GM12878 (cell line): ENCODE measurements at regions not wholly inside any gene's neighbourhood (a gene's known extent, or its start where the extent isn't known, plus 50 kb on each side); places are given as distances from the start of the nearest gene placed in this dataset.
A peak's percentile ranks its signal among the peaks of the same experiment; 100 is the strongest.

Source experiments
- ATAC-seq: fragments of 200-7000 bp; cut with Tn5 transposase; 3 replicates; pipeline ENCODE4 v1.9.1; 2020; ENCODE audit warnings: mild to moderate bottlenecking, moderate library complexity
- BruUV-seq: library from RNA; stranded (reverse); fragments of 400-500 nt; replicated peaks from 2 replicates; lab custom pipeline; 2021; lab: Mats Ljungman, UMichigan
- CTCF ChIA-PET: fragments of 300-600 bp; sonication (Branson Sonifier 250); formaldehyde crosslinking; extraction: SDS; loops from one replicate; lab custom pipeline; 2021; ENCODE audit warnings: inconsistent platforms; lab: Yijun Ruan, JAX
- POLR2A ChIA-PET: fragments of 350-600 bp; formaldehyde crosslinking; extraction: SDS; loops from one replicate; lab custom pipeline; 2021; ENCODE audit warnings: inconsistent platforms; lab: Charles Lee
- RAD21 ChIA-PET: fragments of 300-600 bp; sonication (Branson Sonifier 250); formaldehyde crosslinking; loops from one replicate; lab custom pipeline; 2023; ENCODE audit warnings: antibody characterized with exemption; ENCODE audit not compliant: unreplicated experiment; lab: Charles Lee
- SMC1A ChIA-PET: fragments of 300-600 bp; sonication (Branson Sonifier 250); formaldehyde crosslinking; loops from one replicate; lab custom pipeline; 2023; ENCODE audit not compliant: unreplicated experiment, uncharacterized antibody; lab: Charles Lee
- DNase-seq: peaks from one replicate; pipeline ENCODE4 v3.0.0-alpha.2; 2011; ENCODE audit warnings: low read depth, low spot score
- FAIRE-seq: peaks from 3 replicates; lab custom pipeline; 2011; peaks lifted over from hg19 to GRCh38; lab: Jason Lieb, UNC
- H2AFZ ChIP-seq: 2 replicates; pipeline ENCODE4 v1.6.0; 2011; ENCODE audit warnings: low read depth, low read length, control low read depth; ENCODE audit not compliant: control insufficient read depth
- H3K27ac ChIP-seq: 2 replicates; pipeline ENCODE4 v1.5.1; 2011; ENCODE audit warnings: control low read depth; ENCODE audit not compliant: control insufficient read depth, insufficient read depth
- H3K27me3 ChIP-seq, 2 experiments: replicated peaks in 1 of 2; 2 replicates each; pipeline versions ENCODE4 v1.6.0 to v1.6.1; 2011; ENCODE audit warnings: low read length in 1 of 2; ENCODE audit not compliant: control insufficient read depth in 2 of 2, insufficient read depth in 2 of 2
- H3K36me3 ChIP-seq, 2 experiments: 2 replicates each; pipeline ENCODE4 v1.5.1; 2011; ENCODE audit warnings: low read length in 1 of 2; ENCODE audit not compliant: control insufficient read depth in 2 of 2, insufficient read depth in 2 of 2
- H3K4me1 ChIP-seq: 2 replicates; pipeline ENCODE4 v1.6.1; 2011; ENCODE audit warnings: mild to moderate bottlenecking, low read length, moderate library complexity, mixed read lengths; ENCODE audit not compliant: control insufficient read depth, insufficient read depth
- H3K4me2 ChIP-seq: 2 replicates; pipeline ENCODE4 v1.6.0; 2011; ENCODE audit warnings: control low read depth; ENCODE audit not compliant: control insufficient read depth, insufficient read depth
- H3K4me3 ChIP-seq: fragments of 200-600 bp; sonication (generic); 2 replicates; pipeline ENCODE4 v1.5.1; 2016
- H3K79me2 ChIP-seq: 2 replicates; pipeline ENCODE4 v1.6.0; 2011; ENCODE audit warnings: low read length; ENCODE audit not compliant: control insufficient read depth, insufficient read depth
- H3K9ac ChIP-seq: 2 replicates; pipeline ENCODE4 v1.8.0; 2011; ENCODE audit warnings: low read length, control low read depth, mixed read lengths; ENCODE audit not compliant: control insufficient read depth, insufficient read depth
- H3K9me3 ChIP-seq: replicated peaks from 3 replicates; pipeline ENCODE4 v1.5.1; 2011; ENCODE audit warnings: mild to moderate bottlenecking, low read length; ENCODE audit not compliant: control insufficient read depth, insufficient read depth
- H4K20me1 ChIP-seq: 2 replicates; pipeline ENCODE4 v1.6.0; 2011; ENCODE audit not compliant: control insufficient read depth, insufficient read depth
- BRCA1 ChIP-seq: IDR thresholded peaks from 2 replicates; pipeline ENCODE4 v1.6.1; 2011; ENCODE audit warnings: low read depth, low read length, improper control_type of control experiment
- CTCF ChIP-seq, 3 experiments: IDR thresholded peaks in 2 of 3; conservative IDR thresholded peaks in 1 of 3; 2 replicates each; pipeline ENCODE4 v1.5.1; 2011; ENCODE audit warnings: low read depth in 3 of 3, low read length in 3 of 3, mild to moderate bottlenecking in 3 of 3, control low read depth in 2 of 3, moderate library complexity in 2 of 3, inconsistent platforms in 1 of 3, mixed read lengths in 1 of 3; ENCODE audit not compliant: control insufficient read depth in 2 of 3, insufficient read depth in 1 of 3; ENCODE audit errors: extremely low read depth in 1 of 3
- CUX1 ChIP-seq: IDR thresholded peaks from 2 replicates; pipeline ENCODE4 v1.6.1; 2012; ENCODE audit warnings: improper control_type of control experiment, low read depth, low read length; ENCODE audit not compliant: insufficient replicate concordance
- EP300 ChIP-seq, 2 experiments: fragments of 150-350 bp in 1 of 2; IDR thresholded peaks; 2 replicates each; pipeline ENCODE4 v1.6.1; 2011 to 2012; ENCODE audit warnings: low read depth in 2 of 2, low read length in 2 of 2, borderline replicate concordance in 1 of 2, improper control_type of control experiment in 1 of 2, inconsistent platforms in 1 of 2; ENCODE audit not compliant: control insufficient read depth in 1 of 2
- FOXK2 ChIP-seq: fragments of 450-650 bp; IDR thresholded peaks from 2 replicates; pipeline ENCODE4 v1.6.1; 2017; ENCODE audit warnings: mild to moderate bottlenecking, moderate library complexity
- GATAD2B ChIP-seq: fragments of 450-650 bp; conservative IDR thresholded peaks from 2 replicates; pipeline ENCODE4 v1.6.1; 2017; ENCODE audit warnings: low read depth, mild to moderate bottlenecking, moderate library complexity
- IKZF2 ChIP-seq, 2 experiments: fragments of 450-650 bp; IDR thresholded peaks; 2 replicates each; pipeline ENCODE4 v1.6.1; 2017; ENCODE audit warnings: mild to moderate bottlenecking in 2 of 2, moderate library complexity in 2 of 2
- PAX8 ChIP-seq: fragments of 450-650 bp; IDR thresholded peaks from 2 replicates; pipeline ENCODE4 v1.6.1; 2017; ENCODE audit warnings: mild to moderate bottlenecking, moderate library complexity
- RAD51 ChIP-seq: fragments of 450-650 bp; IDR thresholded peaks from 2 replicates; pipeline ENCODE4 v1.6.1; 2016; ENCODE audit warnings: moderate library complexity, mild to moderate bottlenecking, inconsistent platforms
- RELA ChIP-seq: fragments of 450-650 bp; IDR thresholded peaks from 2 replicates; pipeline ENCODE4 v1.8.0; 2014; ENCODE audit warnings: borderline replicate concordance; ENCODE audit not compliant: partially characterized antibody
- SMC3 ChIP-seq: IDR thresholded peaks from 2 replicates; pipeline ENCODE4 v1.6.1; 2011; ENCODE audit warnings: low read length, improper control_type of control experiment, borderline replicate concordance
- SP1 ChIP-seq: IDR thresholded peaks from one replicate; pipeline ENCODE4 v1.6.1; 2011; ENCODE audit warnings: low read depth, low read length
- SUZ12 ChIP-seq: fragments of 200-600 bp; sonication (generic); IDR thresholded peaks from one replicate; pipeline ENCODE4 v1.6.1; 2018; ENCODE audit warnings: antibody characterized with exemption, mild to moderate bottlenecking; ENCODE audit not compliant: unreplicated experiment
- WGBS: methylation state at CpG from one replicate; pipeline ENCODE4 v1.1.6; 2016; ENCODE audit warnings: low lambda C conversion rate; ENCODE audit not compliant: insufficient replicate concordance, insufficient coverage; ENCODE audit errors: missing lambda C conversion rate; 5-methylcytosine and 5-hydroxymethylcytosine counted together
- in situ Hi-C: fragments of 300-500 bp; cut with MboI; formaldehyde crosslinking; loops from 9 replicates; pipeline ENCODE4 v1.14.3; 2018; ENCODE audit warnings: mixed read lengths
- intact Hi-C: fragments of 100-400 bp; cut with micrococcal nuclease; formaldehyde crosslinking; loops from one replicate; pipeline ENCODE4 v1.14.2; 2022; ENCODE audit not compliant: unreplicated experiment
- TF ChIP-seq, protein P1 (sequence below): fragments of 450-650 bp; IDR thresholded peaks from 2 replicates; pipeline ENCODE4 v1.6.1; 2018; ENCODE audit warnings: mild to moderate bottlenecking, low read depth, moderate library complexity; ENCODE audit not compliant: partially characterized antibody

DNA sequence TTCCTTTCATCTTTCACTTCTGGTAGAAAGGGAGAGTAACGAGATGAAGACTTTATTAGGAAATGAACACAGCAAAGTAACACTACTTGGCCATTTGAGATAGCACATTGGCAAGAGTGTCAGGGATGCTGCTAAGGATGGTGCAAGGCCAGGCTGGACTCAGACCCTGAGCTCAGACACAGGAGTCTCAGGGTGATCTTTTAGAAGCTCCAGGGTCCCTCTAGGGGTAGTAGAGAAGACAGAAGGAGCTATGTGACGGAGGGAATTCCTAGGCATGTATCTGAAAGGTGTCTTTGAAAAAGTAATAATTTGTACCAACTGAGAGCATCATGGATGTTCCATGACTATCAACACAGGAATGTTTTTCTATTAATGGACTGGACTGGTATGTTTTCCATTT is 436.5 kb downstream of the DHX35 start:
- no peaks in the 10 kb centered on the region; a peak in 2 of 4 replicates for H3K27me3 ChIP-seq
- no peak overlapping the region for H3K9ac ChIP-seq
- in situ Hi-C loops, result no loop called here
- H2AFZ ChIP-seq, result no peak overlapping the region
- ChIA-PET RAD21 (interaction anchor here (0.9 to 2.2 kb wide), 8 partner anchors 97 to 475 kb away, joined by 3 to 25 read pairs (median 6); no protein-coding TSS in a partner anchor), POLR2A (no interaction called here), CTCF (interaction anchor here (0.7 to 2.8 kb wide), 23 partner anchors 9 to 476 kb away, joined by 3 to 42 read pairs (median 4); no protein-coding TSS in a partner anchor), SMC1A (interaction anchor here (0.7 to 2.2 kb wide), 12 partner anchors 10 to 480 kb away, joined by 3 to 24 read pairs (median 4); no protein-coding TSS in a partner anchor)
- no peaks in the 10 kb centered on the region for H4K20me1 ChIP-seq
- FAIRE-seq, result no peak
- no peaks in the 10 kb centered on the region for H3K9me3 ChIP-seq
- peak; percentile 59; the same call in 2 of the 3 replicates for ATAC-seq
- no peak overlapping the region for H3K4me2 ChIP-seq
- intact Hi-C loops, result loop anchor here (2.0 kb wide), 1 partner anchor 110 kb away; no protein-coding TSS in a partner anchor
- no peaks in the 10 kb centered on the region for H3K36me3 ChIP-seq
- H3K4me3 ChIP-seq, result no peak overlapping the region
- H3K27ac ChIP-seq, result no peak overlapping the region
- DNase-seq, result no peak
- 4% methylated on average over 2 of the region's 2 CpGs for WGBS
- H3K79me2 ChIP-seq, result no peaks in the 10 kb centered on the region
- no TSS peak for BruUV-seq
- H3K4me1 ChIP-seq, result no peaks in the 10 kb centered on the region
- TF ChIP-seq CUX1 (no peak), GATAD2B (no peak), RELA (no peak), FOXK2 (no peak), SP1 (no peak), SMC3 (peak; percentile 28; the same call in 1 of the 2 replicates), CTCF (IDR thresholded peaks at IDR 0.05 in 2 of 3, conservative IDR thresholded peaks at IDR 0.05 in 1 of 3; ENCODE audit: control insufficient read depth in 2 of 3, extremely low read depth in 1 of 3, insufficient read depth in 1 of 3, low read depth in 3 of 3, low read length in 3 of 3) (peak; percentile 30 to 32 (median 30); a peak in 4 of 6 replicates), PAX8 (no peak), IKZF2 (IDR thresholded peaks at IDR 0.05) (no peak), BRCA1 (no peak), EP300 (IDR thresholded peaks at IDR 0.05; ENCODE audit: borderline replicate concordance in 1 of 2, control insufficient read depth in 1 of 2, low read depth in 2 of 2, low read length in 2 of 2) (no peak), RAD51 (no peak), SUZ12 (no peak)
- TF ChIP-seq, protein P1, sequence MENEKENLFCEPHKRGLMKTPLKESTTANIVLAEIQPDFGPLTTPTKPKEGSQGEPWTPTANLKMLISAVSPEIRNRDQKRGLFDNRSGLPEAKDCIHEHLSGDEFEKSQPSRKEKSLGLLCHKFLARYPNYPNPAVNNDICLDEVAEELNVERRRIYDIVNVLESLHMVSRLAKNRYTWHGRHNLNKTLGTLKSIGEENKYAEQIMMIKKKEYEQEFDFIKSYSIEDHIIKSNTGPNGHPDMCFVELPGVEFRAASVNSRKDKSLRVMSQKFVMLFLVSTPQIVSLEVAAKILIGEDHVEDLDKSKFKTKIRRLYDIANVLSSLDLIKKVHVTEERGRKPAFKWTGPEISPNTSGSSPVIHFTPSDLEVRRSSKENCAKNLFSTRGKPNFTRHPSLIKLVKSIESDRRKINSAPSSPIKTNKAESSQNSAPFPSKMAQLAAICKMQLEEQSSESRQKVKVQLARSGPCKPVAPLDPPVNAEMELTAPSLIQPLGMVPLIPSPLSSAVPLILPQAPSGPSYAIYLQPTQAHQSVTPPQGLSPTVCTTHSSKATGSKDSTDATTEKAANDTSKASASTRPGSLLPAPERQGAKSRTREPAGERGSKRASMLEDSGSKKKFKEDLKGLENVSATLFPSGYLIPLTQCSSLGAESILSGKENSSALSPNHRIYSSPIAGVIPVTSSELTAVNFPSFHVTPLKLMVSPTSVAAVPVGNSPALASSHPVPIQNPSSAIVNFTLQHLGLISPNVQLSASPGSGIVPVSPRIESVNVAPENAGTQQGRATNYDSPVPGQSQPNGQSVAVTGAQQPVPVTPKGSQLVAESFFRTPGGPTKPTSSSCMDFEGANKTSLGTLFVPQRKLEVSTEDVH, result no peak
